GM23338 (cell line): ENCODE measurements at regions not wholly inside any gene's neighbourhood (a gene's known extent, or its start where the extent isn't known, plus 50 kb on each side); places are given as distances from the start of the nearest gene placed in this dataset.

Experiments used
- ATAC-seq: fragments of 200-7000 bp; cut with Tn5 transposase; 3 replicates; pipeline ENCODE4 v1.9.1; 2020
- DNase-seq: peaks from one replicate; pipeline ENCODE4 v3.0.0-alpha.2; 2015; ENCODE audit warnings: low spot score
- H2AFZ ChIP-seq: fragments of 200-600 bp; sonication (generic); 2 replicates; pipeline ENCODE4 v1.8.0; 2016; ENCODE audit warnings: antibody characterized with exemption, mild to moderate bottlenecking, moderate library complexity
- H3F3A ChIP-seq: fragments of 200-600 bp; sonication (generic); replicated peaks from 2 replicates; pipeline ENCODE4 v1.8.0; 2017; ENCODE audit warnings: antibody characterized with exemption, mixed run types, low read depth
- H3K27ac ChIP-seq: fragments of 200-600 bp; sonication (generic); 2 replicates; pipeline ENCODE4 v1.6.1; 2016; ENCODE audit warnings: low read depth
- H3K27me3 ChIP-seq: fragments of 200-600 bp; sonication (generic); 2 replicates; pipeline ENCODE4 v1.8.0; 2016; ENCODE audit warnings: mild to moderate bottlenecking, mixed run types, moderate library complexity; ENCODE audit not compliant: insufficient read depth
- H3K36me3 ChIP-seq: fragments of 200-600 bp; sonication (generic); 2 replicates; pipeline ENCODE4 v1.8.0; 2016; ENCODE audit warnings: mild to moderate bottlenecking; ENCODE audit not compliant: insufficient read depth
- H3K4me1 ChIP-seq: fragments of 200-600 bp; sonication (generic); 2 replicates; pipeline ENCODE4 v1.8.0; 2016; ENCODE audit warnings: mild to moderate bottlenecking, moderate library complexity; ENCODE audit not compliant: insufficient read depth
- H3K4me2 ChIP-seq: fragments of 200-600 bp; sonication (generic); 2 replicates; pipeline ENCODE4 v1.7.1; 2017; ENCODE audit warnings: mixed run types
- H3K4me3 ChIP-seq: fragments of 200-600 bp; sonication (generic); 2 replicates; pipeline ENCODE4 v1.6.1; 2016; ENCODE audit warnings: mixed run types
- H3K79me2 ChIP-seq: fragments of 200-600 bp; sonication (generic); replicated peaks from 2 replicates; pipeline ENCODE4 v1.8.0; 2017; ENCODE audit warnings: mild to moderate bottlenecking; ENCODE audit not compliant: insufficient read depth
- H3K9me2 ChIP-seq: fragments of 200-600 bp; sonication (generic); 2 replicates; pipeline ENCODE4 v1.8.0; 2017; ENCODE audit not compliant: insufficient read depth
- H4K20me1 ChIP-seq: fragments of 200-600 bp; sonication (generic); replicated peaks from 2 replicates; pipeline ENCODE4 v1.8.0; 2017; ENCODE audit warnings: mild to moderate bottlenecking; ENCODE audit not compliant: insufficient read depth
- H3K27ac Mint-ChIP-seq: 2 replicates; pipeline ENCODE4 v1.8.0; 2020; ENCODE audit warnings: inconsistent platforms, mild to moderate bottlenecking, moderate library complexity, mixed read lengths
- H3K27me3 Mint-ChIP-seq: 3 replicates; pipeline ENCODE4 v1.8.0; 2022; ENCODE audit warnings: low read depth, mild to moderate bottlenecking, moderate library complexity, mixed read lengths, inconsistent platforms; ENCODE audit not compliant: insufficient read depth, poor library complexity
- H3K36me3 Mint-ChIP-seq: 3 replicates; pipeline ENCODE4 v1.8.0; 2021; ENCODE audit warnings: low read depth, mild to moderate bottlenecking, inconsistent platforms, moderate library complexity, mixed read lengths
- H3K4me1 Mint-ChIP-seq: 3 replicates; pipeline ENCODE4 v1.8.0; 2020; ENCODE audit warnings: mild to moderate bottlenecking, inconsistent platforms, mixed read lengths
- H3K4me3 Mint-ChIP-seq: 3 replicates; pipeline ENCODE4 v1.8.0; 2021; ENCODE audit warnings: moderate library complexity, mild to moderate bottlenecking, inconsistent platforms, mixed read lengths
- H3K9me3 Mint-ChIP-seq: 3 replicates; pipeline ENCODE4 v1.8.0; 2020; ENCODE audit warnings: moderate library complexity, mild to moderate bottlenecking, inconsistent platforms, mixed read lengths
- CREB1 ChIP-seq: fragments of 250-450 bp; sonication (Bioruptor Pico); IDR thresholded peaks from 2 replicates; pipeline ENCODE4 v1.5.0; 2020; ENCODE audit warnings: low read depth, mild to moderate bottlenecking, moderate library complexity
- EZH2 ChIP-seq: fragments of 200-600 bp; sonication (generic); IDR thresholded peaks from one replicate; pipeline ENCODE4 v1.8.0; 2017; ENCODE audit warnings: antibody characterized with exemption, mild to moderate bottlenecking, low read depth; ENCODE audit not compliant: unreplicated experiment
- EZH2phosphoT487 ChIP-seq: fragments of 200-600 bp; sonication (generic); IDR thresholded peaks from one replicate; pipeline ENCODE4 v1.8.1; 2018; ENCODE audit warnings: antibody characterized with exemption; ENCODE audit not compliant: unreplicated experiment
- JUNB ChIP-seq: IDR thresholded peaks from one replicate; pipeline ENCODE4 v1.6.1; 2016; ENCODE audit warnings: antibody characterized with exemption; ENCODE audit not compliant: unreplicated experiment
- NANOG ChIP-seq: IDR thresholded peaks from 2 replicates; pipeline ENCODE4 v1.6.1; 2016; ENCODE audit warnings: antibody characterized with exemption, borderline replicate concordance
- POLR2AphosphoS5 ChIP-seq: IDR thresholded peaks from 2 replicates; pipeline ENCODE4 v1.6.1; 2016; ENCODE audit warnings: antibody characterized with exemption, low read depth
- STAT1 ChIP-seq: IDR thresholded peaks from one replicate; pipeline ENCODE4 v1.6.1; 2016; ENCODE audit warnings: antibody characterized with exemption; ENCODE audit not compliant: unreplicated experiment
- ZNF114 ChIP-seq: fragments of 250-450 bp; sonication (Bioruptor Pico); IDR thresholded peaks from 2 replicates; pipeline ENCODE4 v1.5.0; 2020; ENCODE audit warnings: mild to moderate bottlenecking, moderate library complexity
- ZNF331 ChIP-seq: fragments of 250-450 bp; sonication (Bioruptor Pico); IDR thresholded peaks from 2 replicates; pipeline ENCODE4 v1.5.0; 2020; ENCODE audit warnings: low read depth, mild to moderate bottlenecking, moderate library complexity
- TF ChIP-seq, protein P1 (sequence below): IDR thresholded peaks from one replicate; pipeline ENCODE4 v1.6.1; 2018; ENCODE audit warnings: antibody characterized with exemption; ENCODE audit not compliant: unreplicated experiment
- TF ChIP-seq, protein P2 (sequence below): fragments of 250-450 bp; sonication (Bioruptor Pico); IDR thresholded peaks from 2 replicates; pipeline ENCODE4 v1.5.0; 2020; ENCODE audit warnings: mild to moderate bottlenecking, moderate library complexity
- TF ChIP-seq, protein P3 (sequence below): IDR thresholded peaks from 2 replicates; pipeline ENCODE4 v1.6.1; 2016; ENCODE audit warnings: antibody characterized with exemption
- TF ChIP-seq, protein P4 (sequence below), 2 experiments: fragments of 200-600 bp in 1 of 2; sonication (generic) in 1 of 2; conservative IDR thresholded peaks; 2 replicates each; pipeline versions ENCODE4 v1.5.1 to v1.6.1; 2016 to 2017; ENCODE audit warnings: antibody characterized with exemption in 2 of 2, low read depth in 2 of 2, mild to moderate bottlenecking in 2 of 2, moderate library complexity in 1 of 2

DNA sequence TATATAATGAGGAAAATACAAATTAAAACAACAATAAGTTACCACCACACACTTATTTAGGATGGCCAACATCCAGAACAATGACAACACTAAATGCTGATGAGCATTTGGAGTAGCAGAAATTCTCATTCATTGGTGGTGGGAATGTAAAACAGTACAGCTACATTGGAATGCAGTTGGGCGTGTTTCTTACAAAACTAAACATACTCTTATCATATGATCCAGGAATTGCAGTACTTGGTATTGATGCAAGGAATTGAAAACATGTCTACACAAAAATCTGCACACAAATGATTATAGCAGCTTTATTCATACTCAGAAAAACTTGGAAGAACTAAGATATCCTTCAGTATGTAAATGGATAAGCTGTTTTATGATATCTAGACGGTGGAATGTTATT, 594.2 kb downstream of the ZBBX start:
- Mint-ChIP-seq H3K27me3 (no peaks in the 10 kb centered on the region), H3K4me1 (no peaks in the 10 kb centered on the region), H3K4me3 (no peak overlapping the region), H3K9me3 (no peaks in the 10 kb centered on the region), H3K27ac (no peak overlapping the region), H3K36me3 (no peaks in the 10 kb centered on the region)
- no peak overlapping the region for H3K27ac ChIP-seq
- H3K4me2 ChIP-seq = no peak overlapping the region
- ATAC-seq = no peak
- no peaks in the 10 kb centered on the region; the same call in 1 of the 2 replicates for H3K9me2 ChIP-seq
- DNase-seq = no peak
- no peaks in the 10 kb centered on the region for H3K4me1 ChIP-seq
- no peaks in the 10 kb centered on the region for H3F3A ChIP-seq
- no peaks in the 10 kb centered on the region for H3K36me3 ChIP-seq
- H2AFZ ChIP-seq = no peak overlapping the region
- TF ChIP-seq ZNF331 (CRISPR knock-in tag) (no peak), STAT1 (no peak), EZH2 (no peak), CREB1 (CRISPR knock-in tag) (no peak), ZNF114 (CRISPR knock-in tag) (no peak), NANOG (no peak), JUNB (no peak), POLR2AphosphoS5 (no peak), EZH2phosphoT487 (no peak)
- TF ChIP-seq, protein P1, sequence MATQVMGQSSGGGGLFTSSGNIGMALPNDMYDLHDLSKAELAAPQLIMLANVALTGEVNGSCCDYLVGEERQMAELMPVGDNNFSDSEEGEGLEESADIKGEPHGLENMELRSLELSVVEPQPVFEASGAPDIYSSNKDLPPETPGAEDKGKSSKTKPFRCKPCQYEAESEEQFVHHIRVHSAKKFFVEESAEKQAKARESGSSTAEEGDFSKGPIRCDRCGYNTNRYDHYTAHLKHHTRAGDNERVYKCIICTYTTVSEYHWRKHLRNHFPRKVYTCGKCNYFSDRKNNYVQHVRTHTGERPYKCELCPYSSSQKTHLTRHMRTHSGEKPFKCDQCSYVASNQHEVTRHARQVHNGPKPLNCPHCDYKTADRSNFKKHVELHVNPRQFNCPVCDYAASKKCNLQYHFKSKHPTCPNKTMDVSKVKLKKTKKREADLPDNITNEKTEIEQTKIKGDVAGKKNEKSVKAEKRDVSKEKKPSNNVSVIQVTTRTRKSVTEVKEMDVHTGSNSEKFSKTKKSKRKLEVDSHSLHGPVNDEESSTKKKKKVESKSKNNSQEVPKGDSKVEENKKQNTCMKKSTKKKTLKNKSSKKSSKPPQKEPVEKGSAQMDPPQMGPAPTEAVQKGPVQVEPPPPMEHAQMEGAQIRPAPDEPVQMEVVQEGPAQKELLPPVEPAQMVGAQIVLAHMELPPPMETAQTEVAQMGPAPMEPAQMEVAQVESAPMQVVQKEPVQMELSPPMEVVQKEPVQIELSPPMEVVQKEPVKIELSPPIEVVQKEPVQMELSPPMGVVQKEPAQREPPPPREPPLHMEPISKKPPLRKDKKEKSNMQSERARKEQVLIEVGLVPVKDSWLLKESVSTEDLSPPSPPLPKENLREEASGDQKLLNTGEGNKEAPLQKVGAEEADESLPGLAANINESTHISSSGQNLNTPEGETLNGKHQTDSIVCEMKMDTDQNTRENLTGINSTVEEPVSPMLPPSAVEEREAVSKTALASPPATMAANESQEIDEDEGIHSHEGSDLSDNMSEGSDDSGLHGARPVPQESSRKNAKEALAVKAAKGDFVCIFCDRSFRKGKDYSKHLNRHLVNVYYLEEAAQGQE = no peak
- TF ChIP-seq, protein P2, sequence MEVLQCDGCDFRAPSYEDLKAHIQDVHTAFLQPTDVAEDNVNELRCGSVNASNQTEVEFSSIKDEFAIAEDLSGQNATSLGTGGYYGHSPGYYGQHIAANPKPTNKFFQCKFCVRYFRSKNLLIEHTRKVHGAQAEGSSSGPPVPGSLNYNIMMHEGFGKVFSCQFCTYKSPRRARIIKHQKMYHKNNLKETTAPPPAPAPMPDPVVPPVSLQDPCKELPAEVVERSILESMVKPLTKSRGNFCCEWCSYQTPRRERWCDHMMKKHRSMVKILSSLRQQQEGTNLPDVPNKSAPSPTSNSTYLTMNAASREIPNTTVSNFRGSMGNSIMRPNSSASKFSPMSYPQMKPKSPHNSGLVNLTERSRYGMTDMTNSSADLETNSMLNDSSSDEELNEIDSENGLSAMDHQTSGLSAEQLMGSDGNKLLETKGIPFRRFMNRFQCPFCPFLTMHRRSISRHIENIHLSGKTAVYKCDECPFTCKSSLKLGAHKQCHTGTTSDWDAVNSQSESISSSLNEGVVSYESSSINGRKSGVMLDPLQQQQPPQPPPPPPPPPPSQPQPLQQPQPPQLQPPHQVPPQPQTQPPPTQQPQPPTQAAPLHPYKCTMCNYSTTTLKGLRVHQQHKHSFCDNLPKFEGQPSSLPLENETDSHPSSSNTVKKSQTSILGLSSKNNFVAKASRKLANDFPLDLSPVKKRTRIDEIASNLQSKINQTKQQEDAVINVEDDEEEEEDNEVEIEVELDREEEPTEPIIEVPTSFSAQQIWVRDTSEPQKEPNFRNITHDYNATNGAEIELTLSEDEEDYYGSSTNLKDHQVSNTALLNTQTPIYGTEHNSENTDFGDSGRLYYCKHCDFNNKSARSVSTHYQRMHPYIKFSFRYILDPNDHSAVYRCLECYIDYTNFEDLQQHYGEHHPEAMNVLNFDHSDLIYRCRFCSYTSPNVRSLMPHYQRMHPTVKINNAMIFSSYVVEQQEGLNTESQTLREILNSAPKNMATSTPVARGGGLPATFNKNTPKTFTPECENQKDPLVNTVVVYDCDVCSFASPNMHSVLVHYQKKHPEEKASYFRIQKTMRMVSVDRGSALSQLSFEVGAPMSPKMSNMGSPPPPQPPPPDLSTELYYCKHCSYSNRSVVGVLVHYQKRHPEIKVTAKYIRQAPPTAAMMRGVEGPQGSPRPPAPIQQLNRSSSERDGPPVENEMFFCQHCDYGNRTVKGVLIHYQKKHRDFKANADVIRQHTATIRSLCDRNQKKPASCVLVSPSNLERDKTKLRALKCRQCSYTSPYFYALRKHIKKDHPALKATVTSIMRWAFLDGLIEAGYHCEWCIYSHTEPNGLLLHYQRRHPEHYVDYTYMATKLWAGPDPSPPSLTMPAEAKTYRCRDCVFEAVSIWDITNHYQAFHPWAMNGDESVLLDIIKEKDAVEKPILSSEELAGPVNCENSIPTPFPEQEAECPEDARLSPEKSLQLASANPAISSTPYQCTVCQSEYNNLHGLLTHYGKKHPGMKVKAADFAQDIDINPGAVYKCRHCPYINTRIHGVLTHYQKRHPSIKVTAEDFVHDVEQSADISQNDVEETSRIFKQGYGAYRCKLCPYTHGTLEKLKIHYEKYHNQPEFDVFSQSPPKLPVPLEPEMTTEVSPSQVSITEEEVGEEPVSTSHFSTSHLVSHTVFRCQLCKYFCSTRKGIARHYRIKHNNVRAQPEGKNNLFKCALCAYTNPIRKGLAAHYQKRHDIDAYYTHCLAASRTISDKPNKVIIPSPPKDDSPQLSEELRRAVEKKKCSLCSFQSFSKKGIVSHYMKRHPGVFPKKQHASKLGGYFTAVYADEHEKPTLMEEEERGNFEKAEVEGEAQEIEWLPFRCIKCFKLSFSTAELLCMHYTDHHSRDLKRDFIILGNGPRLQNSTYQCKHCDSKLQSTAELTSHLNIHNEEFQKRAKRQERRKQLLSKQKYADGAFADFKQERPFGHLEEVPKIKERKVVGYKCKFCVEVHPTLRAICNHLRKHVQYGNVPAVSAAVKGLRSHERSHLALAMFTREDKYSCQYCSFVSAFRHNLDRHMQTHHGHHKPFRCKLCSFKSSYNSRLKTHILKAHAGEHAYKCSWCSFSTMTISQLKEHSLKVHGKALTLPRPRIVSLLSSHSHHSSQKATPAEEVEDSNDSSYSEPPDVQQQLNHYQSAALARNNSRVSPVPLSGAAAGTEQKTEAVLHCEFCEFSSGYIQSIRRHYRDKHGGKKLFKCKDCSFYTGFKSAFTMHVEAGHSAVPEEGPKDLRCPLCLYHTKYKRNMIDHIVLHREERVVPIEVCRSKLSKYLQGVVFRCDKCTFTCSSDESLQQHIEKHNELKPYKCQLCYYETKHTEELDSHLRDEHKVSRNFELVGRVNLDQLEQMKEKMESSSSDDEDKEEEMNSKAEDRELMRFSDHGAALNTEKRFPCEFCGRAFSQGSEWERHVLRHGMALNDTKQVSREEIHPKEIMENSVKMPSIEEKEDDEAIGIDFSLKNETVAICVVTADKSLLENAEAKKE = no peak
- TF ChIP-seq, protein P3, sequence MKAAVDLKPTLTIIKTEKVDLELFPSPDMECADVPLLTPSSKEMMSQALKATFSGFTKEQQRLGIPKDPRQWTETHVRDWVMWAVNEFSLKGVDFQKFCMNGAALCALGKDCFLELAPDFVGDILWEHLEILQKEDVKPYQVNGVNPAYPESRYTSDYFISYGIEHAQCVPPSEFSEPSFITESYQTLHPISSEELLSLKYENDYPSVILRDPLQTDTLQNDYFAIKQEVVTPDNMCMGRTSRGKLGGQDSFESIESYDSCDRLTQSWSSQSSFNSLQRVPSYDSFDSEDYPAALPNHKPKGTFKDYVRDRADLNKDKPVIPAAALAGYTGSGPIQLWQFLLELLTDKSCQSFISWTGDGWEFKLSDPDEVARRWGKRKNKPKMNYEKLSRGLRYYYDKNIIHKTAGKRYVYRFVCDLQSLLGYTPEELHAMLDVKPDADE = no peak
- TF ChIP-seq, protein P4, sequence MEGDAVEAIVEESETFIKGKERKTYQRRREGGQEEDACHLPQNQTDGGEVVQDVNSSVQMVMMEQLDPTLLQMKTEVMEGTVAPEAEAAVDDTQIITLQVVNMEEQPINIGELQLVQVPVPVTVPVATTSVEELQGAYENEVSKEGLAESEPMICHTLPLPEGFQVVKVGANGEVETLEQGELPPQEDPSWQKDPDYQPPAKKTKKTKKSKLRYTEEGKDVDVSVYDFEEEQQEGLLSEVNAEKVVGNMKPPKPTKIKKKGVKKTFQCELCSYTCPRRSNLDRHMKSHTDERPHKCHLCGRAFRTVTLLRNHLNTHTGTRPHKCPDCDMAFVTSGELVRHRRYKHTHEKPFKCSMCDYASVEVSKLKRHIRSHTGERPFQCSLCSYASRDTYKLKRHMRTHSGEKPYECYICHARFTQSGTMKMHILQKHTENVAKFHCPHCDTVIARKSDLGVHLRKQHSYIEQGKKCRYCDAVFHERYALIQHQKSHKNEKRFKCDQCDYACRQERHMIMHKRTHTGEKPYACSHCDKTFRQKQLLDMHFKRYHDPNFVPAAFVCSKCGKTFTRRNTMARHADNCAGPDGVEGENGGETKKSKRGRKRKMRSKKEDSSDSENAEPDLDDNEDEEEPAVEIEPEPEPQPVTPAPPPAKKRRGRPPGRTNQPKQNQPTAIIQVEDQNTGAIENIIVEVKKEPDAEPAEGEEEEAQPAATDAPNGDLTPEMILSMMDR (conservative IDR thresholded peaks at IDR 0.05; ENCODE audit: low read depth in 2 of 2) = no peak
- no peak overlapping the region for H3K4me3 ChIP-seq
- no peaks in the 10 kb centered on the region for H4K20me1 ChIP-seq
- H3K79me2 ChIP-seq = no peaks in the 10 kb centered on the region
- no peaks in the 10 kb centered on the region for H3K27me3 ChIP-seq
